H1 (cell line): ENCODE measurements at regions not wholly inside any gene's neighbourhood (a gene's known extent, or its start where the extent isn't known, plus 50 kb on each side); places are given as distances from the start of the nearest gene placed in this dataset.

Experiments used
- ATF3 ChIP-seq: IDR thresholded peaks from 2 replicates; pipeline ENCODE4 v1.6.1; 2011; ENCODE audit warnings: low read depth, mild to moderate bottlenecking, low read length; ENCODE audit not compliant: insufficient read depth
- BCL11A ChIP-seq, 2 experiments: IDR thresholded peaks; one replicate each; pipeline ENCODE4 v1.6.1; 2011; ENCODE audit warnings: low read depth in 2 of 2, low read length in 2 of 2, mild to moderate bottlenecking in 2 of 2
- CHD7 ChIP-seq: fragments of 300-600 bp; sonication (generic); IDR thresholded peaks from 2 replicates; pipeline ENCODE4 v1.7.1; 2012; ENCODE audit warnings: low read length, moderate library complexity, mild to moderate bottlenecking, inconsistent platforms; ENCODE audit not compliant: insufficient replicate concordance
- FOSL1 ChIP-seq: IDR thresholded peaks from 2 replicates; pipeline ENCODE4 v1.6.1; 2011; ENCODE audit warnings: mild to moderate bottlenecking, low read depth, low read length, moderate library complexity; ENCODE audit not compliant: insufficient read depth
- PHF8 ChIP-seq: fragments of 200-600 bp; sonication (generic); conservative IDR thresholded peaks from 2 replicates; pipeline ENCODE4 v1.7.1; 2012; ENCODE audit warnings: low read depth, mild to moderate bottlenecking, inconsistent platforms, low read length, moderate library complexity
- POU5F1 ChIP-seq: IDR thresholded peaks from 2 replicates; pipeline ENCODE4 v1.6.1; 2011; ENCODE audit warnings: low read depth, mild to moderate bottlenecking, low read length, moderate library complexity
- RFX5 ChIP-seq: IDR thresholded peaks from 2 replicates; pipeline ENCODE4 v1.6.1; 2011; ENCODE audit warnings: low read depth, low read length, improper control_type of control experiment, borderline replicate concordance
- SUZ12 ChIP-seq: fragments of 200-600 bp; sonication (generic); IDR thresholded peaks from 2 replicates; pipeline ENCODE4 v1.6.1; 2012; ENCODE audit warnings: mild to moderate bottlenecking, inconsistent platforms, low read length, moderate library complexity, mixed read lengths

- TF ChIP-seq PHF8 (no peak), RFX5 (no peak), SUZ12 (no peak), ATF3 (no peak), POU5F1 (no peak), FOSL1 (no peak), BCL11A (IDR thresholded peaks at IDR 0.05; ENCODE audit: low read depth in 2 of 2, low read length in 2 of 2) (no peak), CHD7 (no peak)
Observed at GRCh38 chr6:87923389-87924050, 124.1 kb upstream of the SPACA1 start (continued).
